ENCODE measurements at regions not wholly inside any gene's neighbourhood (a gene's known extent, or its start where the extent isn't known, plus 50 kb on each side); places are given as distances from the start of the nearest gene placed in this dataset.

DNA sequence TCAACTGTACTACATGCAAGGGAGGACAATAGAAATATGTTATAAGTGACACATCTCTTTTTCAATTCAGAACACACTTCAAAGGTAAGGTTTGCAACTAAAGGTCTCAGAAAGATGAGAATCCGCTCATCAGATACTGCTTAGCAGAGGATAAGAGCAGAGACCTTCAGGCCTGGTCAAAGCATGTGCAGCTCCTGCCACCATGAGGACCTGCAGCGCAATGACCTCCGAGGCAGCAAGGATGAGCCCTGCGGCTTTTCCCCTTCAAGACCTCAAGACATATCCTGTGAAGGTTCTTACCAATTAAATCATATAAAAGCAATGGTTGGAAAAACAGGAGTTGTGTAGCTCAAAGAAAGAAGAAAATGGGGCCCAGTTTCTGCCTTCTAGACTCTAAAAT is 135.8 kb downstream of the TRIM36 start:
- TF ChIP-seq SP1 (IDR thresholded peaks at IDR 0.05) (no peak), MAX (IDR thresholded peaks at IDR 0.05) (no peak)
- TF ChIP-seq, protein P1, sequence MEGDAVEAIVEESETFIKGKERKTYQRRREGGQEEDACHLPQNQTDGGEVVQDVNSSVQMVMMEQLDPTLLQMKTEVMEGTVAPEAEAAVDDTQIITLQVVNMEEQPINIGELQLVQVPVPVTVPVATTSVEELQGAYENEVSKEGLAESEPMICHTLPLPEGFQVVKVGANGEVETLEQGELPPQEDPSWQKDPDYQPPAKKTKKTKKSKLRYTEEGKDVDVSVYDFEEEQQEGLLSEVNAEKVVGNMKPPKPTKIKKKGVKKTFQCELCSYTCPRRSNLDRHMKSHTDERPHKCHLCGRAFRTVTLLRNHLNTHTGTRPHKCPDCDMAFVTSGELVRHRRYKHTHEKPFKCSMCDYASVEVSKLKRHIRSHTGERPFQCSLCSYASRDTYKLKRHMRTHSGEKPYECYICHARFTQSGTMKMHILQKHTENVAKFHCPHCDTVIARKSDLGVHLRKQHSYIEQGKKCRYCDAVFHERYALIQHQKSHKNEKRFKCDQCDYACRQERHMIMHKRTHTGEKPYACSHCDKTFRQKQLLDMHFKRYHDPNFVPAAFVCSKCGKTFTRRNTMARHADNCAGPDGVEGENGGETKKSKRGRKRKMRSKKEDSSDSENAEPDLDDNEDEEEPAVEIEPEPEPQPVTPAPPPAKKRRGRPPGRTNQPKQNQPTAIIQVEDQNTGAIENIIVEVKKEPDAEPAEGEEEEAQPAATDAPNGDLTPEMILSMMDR (IDR thresholded peaks at IDR 0.05; ENCODE audit: low read depth, low read length, missing input control) = no peak

Data from liver (tissue), 3 donors.